H1 (cell line): ENCODE measurements at regions not wholly inside any gene's neighbourhood (a gene's known extent, or its start where the extent isn't known, plus 50 kb on each side); places are given as distances from the start of the nearest gene placed in this dataset.

ENCODE experiments used
- CTCF ChIA-PET: fragments of 300-600 bp; sonication (Branson Sonifier 250); formaldehyde crosslinking; loops from one replicate; lab custom pipeline; 2021; ENCODE audit not compliant: partially characterized antibody; lab: Charles Lee
- POLR2A ChIA-PET: fragments of 300-600 bp; sonication (Branson Sonifier 250); formaldehyde crosslinking; loops from one replicate; lab custom pipeline; 2021; ENCODE audit warnings: inconsistent platforms; ENCODE audit not compliant: partially characterized antibody; lab: Charles Lee
- DNase-seq, 2 experiments: peaks; one replicate each; pipeline versions ENCODE4 v3.0.0 to v3.0.0-alpha.2; 2010 to 2022; ENCODE audit warnings: low spot score in 2 of 2, low read depth in 1 of 2, mixed read lengths in 1 of 2
- FAIRE-seq: peaks from 2 replicates; lab custom pipeline; 2011; peaks lifted over from hg19 to GRCh38; lab: Jason Lieb, UNC
- H2AFZ ChIP-seq: 2 replicates; pipeline ENCODE4 v1.8.1; 2012; ENCODE audit warnings: low read length, inconsistent platforms
- H2AK5ac ChIP-seq: 2 replicates; pipeline ENCODE4 v1.6.1; 2013; ENCODE audit warnings: low read depth, low read length
- H2BK120ac ChIP-seq: replicated peaks from 2 replicates; pipeline ENCODE3; 2013; ENCODE audit warnings: low read depth, low read length, inconsistent platforms
- H2BK12ac ChIP-seq: 2 replicates; pipeline ENCODE4 v1.6.1; 2013; ENCODE audit warnings: low read depth, low read length
- H2BK15ac ChIP-seq: 2 replicates; pipeline ENCODE4 v1.6.1; 2013; ENCODE audit warnings: low read length
- H2BK20ac ChIP-seq: 2 replicates; pipeline ENCODE4 v1.6.1; 2013; ENCODE audit warnings: low read length
- H2BK5ac ChIP-seq: 2 replicates; pipeline ENCODE4 v1.6.1; 2013; ENCODE audit warnings: low read depth, low read length
- H3K14ac ChIP-seq: 2 replicates; pipeline ENCODE4 v1.6.1; 2013; ENCODE audit warnings: inconsistent platforms; ENCODE audit not compliant: insufficient read length
- H3K18ac ChIP-seq: 2 replicates; pipeline ENCODE4 v1.6.1; 2013; ENCODE audit warnings: low read length; ENCODE audit errors: extremely low read depth
- H3K23ac ChIP-seq: 2 replicates; pipeline ENCODE4 v1.6.1; 2013; ENCODE audit warnings: inconsistent platforms; ENCODE audit not compliant: insufficient read length
- H3K23me2 ChIP-seq: 2 replicates; pipeline ENCODE4 v1.6.1; 2013; ENCODE audit warnings: low read depth, low read length
- H3K27ac ChIP-seq: 2 replicates; pipeline ENCODE4 v1.6.1; 2011; ENCODE audit warnings: low read depth, low read length, inconsistent platforms
- H3K27me3 ChIP-seq, 4 experiments: replicated peaks in 1 of 4; 1 replicate in 1 of 4; 2 replicates in 3 of 4; pipeline versions ENCODE4 v1.6.1 to v1.8.1; 2011 to 2013; ENCODE audit warnings: low read length in 3 of 4, mild to moderate bottlenecking in 3 of 4, inconsistent platforms in 2 of 4, mixed read lengths in 2 of 4, moderate library complexity in 1 of 4; ENCODE audit not compliant: control insufficient read depth in 3 of 4, insufficient read depth in 3 of 4; ENCODE audit errors: extremely low read depth in 1 of 4
- H3K36me3 ChIP-seq, 4 experiments: 2 replicates each; pipeline versions ENCODE4 v1.6.1 to v1.8.1; 2011 to 2013; ENCODE audit warnings: mild to moderate bottlenecking in 4 of 4, low read length in 3 of 4, moderate library complexity in 2 of 4, control low read depth in 1 of 4, inconsistent platforms in 1 of 4; ENCODE audit not compliant: insufficient read depth in 4 of 4, control insufficient read depth in 2 of 4
- H3K4ac ChIP-seq: replicated peaks from 2 replicates; pipeline ENCODE3; 2013; ENCODE audit warnings: low read length, low read depth, mixed read lengths, inconsistent platforms; ENCODE audit not compliant: insufficient read length
- H3K4me1 ChIP-seq, 4 experiments: replicated peaks in 1 of 4; 1 replicate in 1 of 4; 2 replicates in 3 of 4; pipeline versions ENCODE4 v1.6.1 to v1.8.1; 2011 to 2013; ENCODE audit warnings: low read length in 3 of 4, inconsistent platforms in 2 of 4, mixed read lengths in 1 of 4; ENCODE audit not compliant: insufficient read depth in 4 of 4, control insufficient read depth in 3 of 4
- H3K4me2 ChIP-seq, 2 experiments: 2 replicates each; pipeline versions ENCODE4 v1.6.1 to v1.8.1; 2011 to 2013; ENCODE audit warnings: low read depth in 2 of 2, low read length in 2 of 2, control low read depth in 1 of 2, inconsistent platforms in 1 of 2, mild to moderate bottlenecking in 1 of 2; ENCODE audit not compliant: insufficient read depth in 1 of 2
- H3K4me3 ChIP-seq, 4 experiments: fragments of 200-600, 300-600 bp in 1 of 4; sonication (generic), shearing (Covaris generic), sonication (Bioruptor Twin) in 1 of 4; 2 replicates each; pipeline versions ENCODE4 v1.5.1 to v1.8.1; 2011 to 2016; ENCODE audit warnings: low read length in 4 of 4, low read depth in 3 of 4, control low read depth in 2 of 4, inconsistent platforms in 2 of 4, mild to moderate bottlenecking in 2 of 4, mixed read lengths in 1 of 4, moderate library complexity in 1 of 4; ENCODE audit not compliant: insufficient read depth in 2 of 4; ENCODE audit errors: extremely low read depth in 1 of 4
- H3K56ac ChIP-seq: replicated peaks from 2 replicates; pipeline ENCODE3; 2013; ENCODE audit warnings: low read depth, mild to moderate bottlenecking, mixed read lengths, low read length, inconsistent platforms; ENCODE audit not compliant: insufficient read length
- H3K79me1 ChIP-seq: 2 replicates; pipeline ENCODE4 v1.6.1; 2013; ENCODE audit warnings: low read depth, low read length, control low read depth
- H3K79me2 ChIP-seq, 2 experiments: 2 replicates each; pipeline versions ENCODE4 v1.6.1 to v1.8.1; 2012 to 2013; ENCODE audit warnings: low read length in 2 of 2, mild to moderate bottlenecking in 2 of 2, inconsistent platforms in 1 of 2; ENCODE audit not compliant: insufficient read depth in 2 of 2, control insufficient read depth in 1 of 2
- H3K9ac ChIP-seq, 4 experiments: replicated peaks in 1 of 4; 1 replicate in 1 of 4; 2 replicates in 3 of 4; pipeline versions ENCODE4 v1.6.1 to v1.8.1; 2011 to 2013; ENCODE audit warnings: low read depth in 3 of 4, low read length in 3 of 4, control low read depth in 2 of 4, mild to moderate bottlenecking in 2 of 4, moderate library complexity in 2 of 4, inconsistent platforms in 1 of 4; ENCODE audit errors: extremely low read depth in 1 of 4
- H3K9me3 ChIP-seq, 2 experiments: 2 replicates each; pipeline versions ENCODE4 v1.6.1 to v1.8.1; 2012 to 2013; ENCODE audit warnings: mild to moderate bottlenecking in 2 of 2, moderate library complexity in 2 of 2, control low read depth in 1 of 2, inconsistent platforms in 1 of 2, low read depth in 1 of 2, low read length in 1 of 2, mixed read lengths in 1 of 2; ENCODE audit not compliant: insufficient read depth in 2 of 2
- H4K20me1 ChIP-seq, 2 experiments: replicated peaks in 1 of 2; 2 replicates each; pipeline versions ENCODE3 to v1.8.1; 2011 to 2013; ENCODE audit warnings: inconsistent platforms in 2 of 2, low read length in 2 of 2, mild to moderate bottlenecking in 1 of 2; ENCODE audit not compliant: insufficient read depth in 2 of 2, control insufficient read depth in 1 of 2
- H4K5ac ChIP-seq: 2 replicates; pipeline ENCODE4 v1.6.1; 2013; ENCODE audit warnings: low read length, low read depth, mixed read lengths, inconsistent platforms; ENCODE audit not compliant: insufficient read length
- H4K8ac ChIP-seq: 2 replicates; pipeline ENCODE4 v1.8.0; 2013; ENCODE audit warnings: mild to moderate bottlenecking, moderate library complexity, low read length, inconsistent platforms; ENCODE audit not compliant: insufficient read depth; ENCODE audit errors: extremely low read depth
- H4K91ac ChIP-seq: replicated peaks from 2 replicates; pipeline ENCODE3; 2013; ENCODE audit warnings: low read length, mixed read lengths, inconsistent platforms; ENCODE audit not compliant: insufficient read length
- FOSL1 ChIP-seq: IDR thresholded peaks from 2 replicates; pipeline ENCODE4 v1.6.1; 2011; ENCODE audit warnings: mild to moderate bottlenecking, low read depth, low read length, moderate library complexity; ENCODE audit not compliant: insufficient read depth
- GTF2F1 ChIP-seq: IDR thresholded peaks from 2 replicates; pipeline ENCODE4 v1.6.1; 2012; ENCODE audit warnings: low read depth, low read length, improper control_type of control experiment, borderline replicate concordance
- JUN ChIP-seq: IDR thresholded peaks from 2 replicates; pipeline ENCODE4 v1.6.1; 2011; ENCODE audit warnings: low read depth, mild to moderate bottlenecking, improper control_type of control experiment, low read length
- MAFK ChIP-seq: IDR thresholded peaks from 2 replicates; pipeline ENCODE4 v1.6.1; 2012; ENCODE audit warnings: low read depth, mild to moderate bottlenecking, improper control_type of control experiment, low read length
- WGBS, 2 experiments: shearing (Covaris generic) in 1 of 2; methylation state at CpG; one replicate each; pipeline versions ENCODE4 v1.1.6 to v1.1.7; 2013 to 2015; ENCODE audit warnings: low lambda C conversion rate in 2 of 2, mixed read lengths in 2 of 2, inconsistent platforms in 1 of 2, low coverage in 1 of 2, missing lambda C conversion rate in 1 of 2; ENCODE audit not compliant: insufficient replicate concordance in 2 of 2, insufficient coverage in 1 of 2, insufficient read length in 1 of 2; ENCODE audit errors: extremely low coverage in 1 of 2, missing lambda C conversion rate in 1 of 2; 5-methylcytosine and 5-hydroxymethylcytosine counted together

DNA sequence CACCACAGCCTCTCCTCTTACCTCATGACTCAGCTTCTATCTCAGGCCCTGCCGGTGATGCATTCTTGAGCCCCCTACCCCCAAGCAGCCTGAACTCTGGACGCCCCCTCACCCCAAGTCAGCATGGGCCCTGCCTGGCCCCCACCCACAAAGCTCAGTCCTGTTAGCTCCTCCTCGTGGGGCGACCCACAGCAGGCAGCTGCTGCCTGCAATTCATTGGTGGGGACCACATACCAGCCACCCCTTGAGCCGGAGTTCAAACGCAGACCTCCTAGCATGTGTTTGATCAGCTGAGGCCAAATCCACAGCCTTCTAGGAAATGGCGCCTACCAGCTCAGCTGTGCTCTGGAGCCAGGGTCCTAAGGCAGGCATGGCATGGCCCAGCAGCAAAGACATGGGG lies 111.8 kb downstream of the EFNB1 start:
- Histone ChIP-seq H2AK5ac (no peak overlapping the region), H3K9me3 (no peaks in the 10 kb centered on the region), H3K4me3 (no peak overlapping the region), H3K27me3 (no peaks in the 10 kb centered on the region), H4K91ac (no peak overlapping the region), H3K79me1 (no peaks in the 10 kb centered on the region; the same call in 1 of the 2 replicates), H3K9ac (no peak overlapping the region), H3K79me2 (no peaks in the 10 kb centered on the region), H2BK5ac (no peak overlapping the region), H3K23ac (no peak overlapping the region), H2BK12ac (no peak overlapping the region), H3K14ac (no peak overlapping the region), H3K18ac (no peak overlapping the region), H2BK120ac (no peak overlapping the region), H4K8ac (no peak overlapping the region), H4K5ac (no peak overlapping the region), H2BK15ac (no peak overlapping the region), H3K4me2 (no peak overlapping the region), H3K36me3 (no peaks in the 10 kb centered on the region), H3K23me2 (peaks cover 3% of the 10 kb centered on the region; the same call in 1 of the 2 replicates), H3K56ac (no peak overlapping the region), H2AFZ (no peak overlapping the region), H3K27ac (no peak overlapping the region), H2BK20ac (no peak overlapping the region), H3K4me1 (0 out of 7 replicates have a peak, but pooled peaks cover 0 to 5% (median 2%) of the 10 kb centered on the region in 4 experiments), H3K4ac (no peak overlapping the region), H4K20me1 (no peaks in the 10 kb centered on the region)
- ChIA-PET POLR2A (no interaction called here), CTCF (interaction anchor here (0.8 to 1.2 kb wide), 2 partner anchors 34 to 120 kb away, joined by 3 read pairs; no protein-coding TSS in a partner anchor)
- DNase-seq (no peak), FAIRE-seq (no peak)
- 100% methylated on average over 1 of the region's 7 CpGs; no CpG with 5 or more reads in 1 of the 2 experiments for WGBS, 2 experiments
- no peak for TF ChIP-seq FOSL1
- no peak for TF ChIP-seq JUN
- TF ChIP-seq MAFK, result no peak
- TF ChIP-seq GTF2F1, result no peak
